ENCODE measurements at regions not wholly inside any gene's neighbourhood (a gene's known extent, or its start where the extent isn't known, plus 50 kb on each side); places are given as distances from the start of the nearest gene placed in this dataset.
"Not testable (repeated sequence)": the region's sequence is repeated elsewhere in the genome, so short reads cannot be mapped to it uniquely, and the experiment has no call there.

GRCh38 chr13:43946281-43946680 is 66.6 kb downstream of the LACC1 start:
- no peak for ATAC-seq (ENCODE audit: insufficient read depth, low FRiP score)
- Histone ChIP-seq H3K9ac (ENCODE audit: insufficient read depth in 1 of 2, low read length in 2 of 2) (no peak overlapping the region), H3K4me1 (ENCODE audit: control insufficient read depth in 5 of 5, insufficient read depth in 5 of 5, low read length in 5 of 5) (no peaks in the 10 kb centered on the region), H3K36me3 (ENCODE audit: control insufficient read depth in 4 of 4, insufficient read depth in 4 of 4, low read length in 4 of 4) (no peaks in the 10 kb centered on the region), H3K27ac (ENCODE audit: low read depth in 1 of 2, low read length in 1 of 2) (no peak overlapping the region), H3K27me3 (ENCODE audit: control insufficient read depth in 3 of 3, insufficient read depth in 3 of 3, low read length in 2 of 3) (no peaks in the 10 kb centered on the region), H3K9me3 (ENCODE audit: control insufficient read depth in 4 of 4, insufficient read depth in 3 of 4, low read length in 3 of 4) (peaks cover 0 to 5% (median 0%) of the 10 kb centered on the region in 4 donors), H3K4me3 (no peak overlapping the region)
- 73 to 84% methylated on average over 3 of the region's 3 CpGs for WGBS, 2 donors
- no peak for TF ChIP-seq CTCF (IDR thresholded peaks at IDR 0.05; ENCODE audit: control extremely low read depth, extremely low read depth)
- DNase-seq: no peak

GRCh38 chr13:43947897-43948458 is 68.3 kb downstream of the LACC1 start:
- Histone ChIP-seq H3K27me3 (ENCODE audit: control insufficient read depth in 3 of 3, insufficient read depth in 3 of 3, low read length in 2 of 3) (no peaks in the 10 kb centered on the region), H3K4me1 (ENCODE audit: control insufficient read depth in 5 of 5, insufficient read depth in 5 of 5, low read length in 5 of 5) (no peaks in the 10 kb centered on the region), H3K27ac (ENCODE audit: low read depth in 1 of 2, low read length in 1 of 2) (no peak overlapping the region), H3K9ac (ENCODE audit: insufficient read depth in 1 of 2, low read length in 2 of 2) (no peak overlapping the region), H3K36me3 (ENCODE audit: control insufficient read depth in 4 of 4, insufficient read depth in 4 of 4, low read length in 4 of 4) (no peaks in the 10 kb centered on the region), H3K4me3 (no peak overlapping the region), H3K9me3 (ENCODE audit: control insufficient read depth in 4 of 4, insufficient read depth in 3 of 4, low read length in 3 of 4) (peaks cover 0 to 5% (median 0%) of the 10 kb centered on the region in 4 donors)
- no peak for TF ChIP-seq CTCF (IDR thresholded peaks at IDR 0.05; ENCODE audit: control extremely low read depth, extremely low read depth)
- no peak for DNase-seq
- WGBS, 2 donors: 88 to 90% methylated on average over 3 of the region's 3 CpGs
- ATAC-seq (ENCODE audit: insufficient read depth, low FRiP score): no peak

GRCh38 chr13:43953370-43953769 is 73.7 kb downstream of the LACC1 start:
- WGBS, 2 donors: 67 to 75% methylated on average over 2 of the region's 2 CpGs
- no peak overlapping the region for H3K9ac ChIP-seq (ENCODE audit: insufficient read depth in 1 of 2, low read length in 2 of 2)
- no peaks in the 10 kb centered on the region for H3K36me3 ChIP-seq (ENCODE audit: control insufficient read depth in 4 of 4, insufficient read depth in 4 of 4, low read length in 4 of 4)
- H3K4me3 ChIP-seq: no peak overlapping the region
- no peaks in the 10 kb centered on the region for H3K27me3 ChIP-seq (ENCODE audit: control insufficient read depth in 3 of 3, insufficient read depth in 3 of 3, low read length in 2 of 3)
- no peaks in the 10 kb centered on the region for H3K9me3 ChIP-seq (ENCODE audit: control insufficient read depth in 4 of 4, insufficient read depth in 3 of 4, low read length in 3 of 4)
- no peaks in the 10 kb centered on the region for H3K4me1 ChIP-seq (ENCODE audit: control insufficient read depth in 5 of 5, insufficient read depth in 5 of 5, low read length in 5 of 5)
- TF ChIP-seq CTCF (IDR thresholded peaks at IDR 0.05; ENCODE audit: control extremely low read depth, extremely low read depth): no peak
- ATAC-seq (ENCODE audit: insufficient read depth, low FRiP score) (no peak), DNase-seq (peak in 1 of 3 donors; percentile 38)
- H3K27ac ChIP-seq (ENCODE audit: low read depth in 1 of 2, low read length in 1 of 2): no peak overlapping the region

GRCh38 chr13:43956975-43957374 is 77.3 kb downstream of the LACC1 start:
- H3K4me3 ChIP-seq; ATAC-seq (ENCODE audit: insufficient read depth, low FRiP score); H3K36me3 ChIP-seq (ENCODE audit: control insufficient read depth in 4 of 4, insufficient read depth in 4 of 4, low read length in 4 of 4); H3K9ac ChIP-seq (ENCODE audit: insufficient read depth in 1 of 2, low read length in 2 of 2); H3K27me3 ChIP-seq (ENCODE audit: control insufficient read depth in 3 of 3, insufficient read depth in 3 of 3, low read length in 2 of 3); H3K4me1 ChIP-seq (ENCODE audit: control insufficient read depth in 5 of 5, insufficient read depth in 5 of 5, low read length in 5 of 5); H3K27ac ChIP-seq (ENCODE audit: low read depth in 1 of 2, low read length in 1 of 2); DNase-seq; H3K9me3 ChIP-seq (ENCODE audit: control insufficient read depth in 4 of 4, insufficient read depth in 3 of 4, low read length in 3 of 4): not testable (repeated sequence)
- WGBS, 2 donors: 87 to 100% methylated on average over 1 of the region's 1 CpG
